ENCODE measurements at regions not wholly inside any gene's neighbourhood (a gene's known extent, or its start where the extent isn't known, plus 50 kb on each side); places are given as distances from the start of the nearest gene placed in this dataset.

- TF ChIP-seq ZBTB40 (IDR thresholded peaks at IDR 0.05) (no peak), ZBTB40 (CRISPR knock-in tag; IDR thresholded peaks at IDR 0.05) (no peak), ARNT (IDR thresholded peaks at IDR 0.05) (no peak), RBM22 (IDR thresholded peaks at IDR 0.05; ENCODE audit: low read depth, low read length, poor library complexity, severe bottlenecking) (no peak), HBP1 (CRISPR knock-in tag; IDR thresholded peaks at IDR 0.05) (no peak), KDM2B (CRISPR knock-in tag; IDR thresholded peaks at IDR 0.05) (no peak), LCOR (CRISPR knock-in tag; IDR thresholded peaks at IDR 0.05) (peak; percentile 97), MYBL2 (IDR thresholded peaks at IDR 0.05; ENCODE audit: low read depth) (no peak), MYBL2 (CRISPR knock-in tag; IDR thresholded peaks at IDR 0.05; ENCODE audit: borderline replicate concordance) (no peak), POLR3G (IDR thresholded peaks at IDR 0.05; ENCODE audit: extremely low read depth, insufficient read length, insufficient replicate concordance) (no peak), TEAD2 (tag; IDR thresholded peaks at IDR 0.05) (no peak), FOXJ3 (CRISPR knock-in tag; IDR thresholded peaks at IDR 0.05) (no peak), CCAR2 (IDR thresholded peaks at IDR 0.05; ENCODE audit: low read depth, low read length) (no peak), FOS (IDR thresholded peaks at IDR 0.05; ENCODE audit: extremely low read depth, insufficient read length) (peak; percentile 22), KDM1A (IDR thresholded peaks at IDR 0.05) (peak; percentile 84 to 85), PREB (CRISPR knock-in tag; IDR thresholded peaks at IDR 0.05) (no peak), ZNF507 (tag; conservative IDR thresholded peaks at IDR 0.05) (no peak)
These were observed 116.8 kb downstream of the TOMM20 start (continued) for GRCh38 chr1:235011599-235012435.

All from K562 (cell line).